Activated T-cell treated with anti-CD3 and anti-CD28 coated beads for 48 hours (primary cell): ENCODE measurements at regions not wholly inside any gene's neighbourhood (a gene's known extent, or its start where the extent isn't known, plus 50 kb on each side); places are given as distances from the start of the nearest gene placed in this dataset.

Experiments
- DNase-seq: peaks from one replicate; pipeline ENCODE4 v3.0.0-alpha.2; 2020; ENCODE audit warnings: low read depth

DNA sequence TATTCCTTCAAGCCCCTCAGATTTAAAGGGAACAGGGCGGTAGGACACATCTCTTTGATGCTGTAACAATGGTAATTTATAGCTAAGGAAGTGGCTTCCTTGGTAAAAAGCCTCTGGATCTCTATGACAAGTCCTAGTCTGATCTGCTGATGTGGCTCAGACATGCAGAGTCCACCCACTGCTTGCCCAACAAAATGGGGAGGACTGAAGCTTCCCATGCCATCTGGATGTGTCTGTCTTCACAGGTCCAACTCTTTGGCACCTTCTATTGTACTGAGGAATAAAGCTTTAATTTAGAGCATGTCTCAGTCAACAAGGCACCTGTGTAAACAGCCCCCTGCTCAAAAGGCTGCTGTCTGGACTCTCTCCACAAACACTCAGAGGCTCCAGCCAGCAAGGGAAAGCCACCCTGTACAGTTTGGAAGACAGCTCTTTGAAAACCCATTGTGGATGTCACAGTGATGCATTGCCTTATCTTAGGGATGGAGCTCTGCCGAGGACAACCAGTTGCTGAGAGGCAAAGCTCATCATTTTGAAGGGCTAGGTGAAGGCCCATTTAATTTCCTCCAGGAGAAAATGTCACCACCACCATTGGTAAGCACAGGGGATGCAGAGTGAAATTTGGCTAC lies 348.6 kb upstream of the GRM7 start:
- no peak for DNase-seq

DNA sequence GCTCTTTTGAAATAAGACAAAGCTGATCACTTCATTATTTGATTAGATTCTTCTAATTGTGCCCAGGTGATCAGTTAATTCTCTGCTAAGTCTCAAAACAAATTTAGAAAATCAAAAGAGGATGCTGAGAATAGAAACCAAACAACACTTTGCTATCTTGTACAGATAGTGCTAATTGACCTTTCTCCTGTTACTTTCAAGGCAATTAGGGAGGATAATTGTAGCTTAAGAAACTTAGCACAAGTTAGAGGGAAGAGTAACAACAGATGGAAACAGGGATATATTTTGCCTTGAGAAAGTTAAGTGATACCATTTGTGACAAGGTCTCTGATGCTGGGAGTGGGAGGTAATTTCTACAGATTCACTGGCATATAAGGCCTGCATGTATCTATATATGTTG lies 344.8 kb upstream of the GRM7 start:
- DNase-seq = no peak

DNA sequence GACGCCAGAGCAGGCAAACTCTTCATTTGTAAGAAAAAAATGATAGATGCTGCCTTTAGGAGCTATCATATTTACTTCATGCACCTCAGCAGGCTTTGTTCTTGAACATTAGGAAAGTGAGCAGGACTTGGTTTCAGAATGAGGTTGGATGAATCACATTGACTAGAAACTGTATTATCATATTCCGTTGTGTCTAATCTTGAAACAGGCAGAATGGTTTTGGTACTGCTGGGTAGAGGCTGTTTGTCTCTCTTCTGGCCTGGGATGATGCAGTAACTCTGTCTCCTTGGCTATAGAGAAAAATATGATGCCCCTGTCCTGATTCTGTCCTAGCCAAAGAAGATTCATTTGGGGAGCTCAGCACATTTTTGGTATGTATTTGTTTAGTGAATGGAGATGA lies 344.2 kb upstream of the GRM7 start:
- DNase-seq = no peak

DNA sequence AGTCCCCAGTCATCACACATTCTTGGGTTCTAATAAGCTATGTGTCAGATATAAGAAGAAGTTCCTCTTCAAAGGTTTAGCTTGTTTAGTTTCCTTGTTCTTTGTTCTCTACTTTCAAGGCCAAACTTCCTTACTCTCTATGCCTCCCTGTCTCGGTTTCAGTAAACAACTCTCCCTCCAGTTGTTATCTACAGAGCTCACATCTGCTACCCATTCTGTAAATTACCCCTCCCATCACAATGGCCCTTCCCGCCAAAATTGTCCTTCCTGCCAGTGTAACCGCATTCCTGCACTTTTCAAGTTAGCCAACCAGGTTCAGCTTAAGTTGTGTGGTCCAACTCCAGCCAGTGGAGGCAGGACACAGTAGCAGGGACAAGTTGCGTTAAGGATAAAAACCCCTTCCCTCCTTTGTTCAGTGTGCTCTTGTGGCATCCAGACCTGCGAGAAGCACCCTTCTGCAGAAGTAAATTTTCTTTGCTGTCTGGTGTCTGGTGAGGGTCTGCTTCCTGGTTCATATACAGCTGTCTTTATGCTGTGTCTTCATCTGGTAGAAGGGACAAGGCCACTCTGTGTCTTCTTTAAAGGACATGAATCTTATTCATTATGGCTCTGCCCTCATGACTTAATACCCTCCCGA lies 342.1 kb upstream of the GRM7 start:
- DNase-seq = no peak

DNA sequence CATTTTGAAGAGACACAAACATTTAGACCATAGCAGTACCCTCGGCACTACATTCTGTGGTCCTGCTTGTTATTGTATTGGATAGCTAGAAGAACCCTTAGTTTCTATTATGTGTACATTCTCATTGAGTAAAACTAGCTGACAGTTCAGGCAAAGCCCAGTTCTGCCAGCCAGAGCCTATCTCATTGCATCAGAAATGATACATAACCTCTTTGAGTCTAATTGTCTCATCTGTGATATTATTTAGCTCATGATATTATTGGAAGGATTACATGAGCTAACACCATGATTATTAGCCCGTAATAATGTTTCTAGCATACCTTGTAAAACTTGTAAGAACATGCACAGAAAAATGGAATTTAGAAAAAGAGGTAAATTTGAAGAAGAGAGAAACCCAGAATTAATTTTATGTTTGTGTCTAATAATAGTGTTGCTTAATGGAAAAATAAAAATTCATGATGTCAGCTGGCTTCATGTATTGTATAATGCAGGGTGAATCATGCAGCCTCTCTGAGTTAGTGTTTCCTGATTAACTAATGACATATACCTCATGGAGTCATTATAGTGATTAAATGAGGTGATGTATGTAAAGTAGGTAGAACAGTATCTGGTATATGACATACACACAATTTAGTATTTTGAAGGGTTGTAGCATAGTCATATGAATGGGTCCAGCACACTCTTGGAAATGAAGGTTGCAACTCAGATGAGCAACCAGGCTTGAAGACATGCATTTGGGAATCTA lies 339.4 kb upstream of the GRM7 start:
- DNase-seq = no peak

DNA sequence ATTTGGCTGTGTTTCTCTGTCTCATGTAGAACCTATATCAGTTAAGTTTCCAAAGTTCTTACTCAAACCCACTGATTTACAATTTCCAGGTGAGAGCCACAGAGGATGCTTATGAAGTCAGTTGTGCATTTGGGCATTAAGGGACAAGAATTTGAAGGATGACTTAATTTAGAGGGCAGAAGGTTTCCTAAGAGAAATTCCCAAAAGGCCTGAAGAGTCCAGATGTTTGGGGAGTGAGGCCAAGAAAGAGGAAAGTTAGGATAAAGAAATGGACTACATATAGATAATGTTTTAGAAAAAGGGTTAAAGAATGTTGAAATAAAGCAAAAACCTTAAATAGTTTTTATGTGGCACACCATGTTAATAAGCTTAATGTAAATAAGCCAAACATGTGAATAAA lies 338.7 kb upstream of the GRM7 start:
- DNase-seq = no peak

DNA sequence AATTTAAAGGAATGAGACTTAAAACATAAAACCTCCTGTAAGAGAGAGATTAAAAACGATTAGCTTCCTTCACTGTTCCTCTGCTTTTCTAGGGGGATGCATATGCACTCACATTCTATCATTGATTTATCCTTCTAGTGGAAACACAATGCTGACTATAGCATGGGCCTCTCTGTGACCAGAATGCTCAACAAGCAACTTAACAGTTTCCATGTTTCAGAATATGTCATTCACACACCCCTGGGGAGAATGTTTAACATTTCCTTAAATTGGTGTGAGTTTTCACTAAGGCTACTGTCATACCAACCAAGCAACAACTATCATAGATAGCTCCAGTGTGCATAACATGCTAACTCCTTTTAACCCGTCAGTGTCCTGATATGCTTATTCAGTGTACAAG lies 337.9 kb upstream of the GRM7 start:
- DNase-seq = no peak

DNA sequence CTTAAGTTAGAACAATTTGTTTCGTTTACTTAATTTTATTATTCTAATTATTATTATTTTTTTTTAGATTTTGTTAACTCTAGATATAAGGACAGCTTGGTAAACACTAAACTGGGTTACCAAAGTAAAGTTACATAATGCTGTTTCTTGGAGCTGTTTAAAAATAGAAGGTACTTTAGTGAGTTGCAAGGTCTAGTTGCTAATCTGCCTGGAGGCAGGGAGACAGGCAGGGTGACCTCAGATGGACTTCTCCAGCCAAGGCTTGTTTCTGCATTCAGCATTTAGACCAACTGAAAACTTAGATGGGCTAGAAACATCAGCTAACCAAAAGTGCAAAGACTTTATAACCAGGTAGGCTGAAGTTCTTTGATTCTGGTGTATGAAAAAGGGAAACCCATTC lies 336.4 kb upstream of the GRM7 start:
- no peak for DNase-seq

DNA sequence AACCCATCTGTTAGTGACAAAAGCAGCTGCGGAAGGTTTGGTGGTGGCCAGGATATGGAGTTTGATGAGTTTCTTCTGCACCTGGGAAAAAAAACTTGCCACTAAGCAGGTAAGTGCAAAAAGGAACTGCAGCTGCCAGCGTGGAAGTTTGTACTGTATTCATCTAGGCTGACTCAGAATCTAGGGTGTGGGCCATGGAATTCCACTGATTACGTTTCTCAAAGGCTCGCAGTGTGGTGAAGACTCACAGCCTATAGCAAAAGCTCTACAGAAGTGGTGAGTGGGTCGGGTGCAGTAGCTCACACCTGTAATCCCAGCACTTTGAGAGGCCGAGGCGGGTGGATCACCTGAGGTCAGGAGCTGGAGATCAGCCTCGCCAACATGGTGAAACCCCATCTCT lies 334.6 kb upstream of the GRM7 start:
- DNase-seq = no peak

DNA sequence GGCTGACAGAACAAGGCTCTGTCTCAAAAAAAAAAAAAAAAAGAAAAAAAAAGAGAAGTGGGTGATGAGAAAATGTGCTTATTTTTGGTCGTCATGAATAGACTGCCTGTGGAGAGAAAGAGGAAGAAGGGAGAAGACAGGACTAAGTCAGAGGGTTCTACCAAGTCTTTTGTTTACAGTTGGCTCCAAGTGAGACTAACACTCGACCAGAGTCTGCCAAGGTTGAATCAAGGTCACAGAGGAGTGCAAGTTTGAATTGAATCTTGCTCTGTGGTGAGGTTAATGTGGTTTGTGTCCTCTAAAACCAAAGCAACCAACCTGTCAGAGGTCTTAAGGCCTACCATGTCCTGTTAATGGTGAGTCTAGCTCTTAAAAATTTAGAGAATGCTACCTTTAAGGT lies 334.1 kb upstream of the GRM7 start:
- DNase-seq = no peak

DNA sequence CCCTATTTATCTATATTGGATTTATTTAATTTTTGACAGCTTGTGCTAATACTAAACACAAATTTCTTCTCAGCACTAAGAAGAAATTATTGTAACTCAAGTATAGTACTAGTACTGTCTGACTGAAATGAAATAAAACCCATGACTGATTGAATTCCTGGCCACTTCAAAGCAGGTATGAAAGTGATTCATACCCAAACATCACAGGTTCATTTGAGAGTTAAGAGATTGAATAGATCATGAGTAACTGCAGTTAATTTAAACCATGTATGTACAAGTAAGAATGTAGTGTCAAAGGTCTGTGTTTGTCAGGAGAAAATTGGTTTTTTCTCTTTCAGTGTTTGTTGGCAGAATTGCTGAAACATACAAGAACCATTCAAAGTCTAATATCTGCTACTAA lies 332.0 kb upstream of the GRM7 start:
- DNase-seq = no peak

DNA sequence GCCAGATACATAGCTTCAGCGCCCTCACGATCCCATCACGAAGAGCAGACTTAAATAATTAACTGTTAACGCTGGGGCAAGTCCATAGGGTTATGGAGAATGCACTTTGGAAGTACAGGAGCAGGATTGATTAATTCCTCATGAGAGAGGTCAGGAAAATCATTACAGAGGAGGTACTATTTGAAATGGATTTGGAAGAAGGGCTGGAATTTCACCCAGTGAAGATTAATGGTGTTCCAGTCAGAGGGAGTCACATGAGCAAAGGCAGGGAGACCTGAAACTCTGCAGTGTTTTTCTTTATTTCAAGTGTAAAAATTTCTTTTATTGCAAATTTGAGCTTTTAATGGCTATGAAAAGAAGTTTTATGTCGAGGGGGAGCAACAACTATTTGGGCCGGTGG lies 329.8 kb upstream of the GRM7 start:
- no peak for DNase-seq

DNA sequence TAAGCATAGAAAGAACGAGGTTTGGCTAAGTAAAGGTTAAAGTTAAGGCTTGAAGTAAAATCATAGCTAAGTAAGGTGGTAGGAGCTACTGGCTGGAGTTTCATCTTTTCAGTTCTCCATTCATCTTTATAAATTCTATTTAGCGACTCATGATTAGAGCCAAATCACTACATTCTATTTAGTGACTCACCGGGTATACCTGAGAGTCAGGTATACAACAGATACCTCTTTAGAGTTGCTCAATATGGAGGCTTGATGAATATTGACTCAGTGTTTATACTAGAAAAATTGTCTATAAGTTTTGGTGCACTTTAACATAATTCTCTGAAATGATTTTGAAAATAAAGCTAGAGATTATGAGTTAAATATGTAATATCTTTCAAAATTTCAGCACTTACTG lies 328.8 kb upstream of the GRM7 start:
- DNase-seq = no peak

DNA sequence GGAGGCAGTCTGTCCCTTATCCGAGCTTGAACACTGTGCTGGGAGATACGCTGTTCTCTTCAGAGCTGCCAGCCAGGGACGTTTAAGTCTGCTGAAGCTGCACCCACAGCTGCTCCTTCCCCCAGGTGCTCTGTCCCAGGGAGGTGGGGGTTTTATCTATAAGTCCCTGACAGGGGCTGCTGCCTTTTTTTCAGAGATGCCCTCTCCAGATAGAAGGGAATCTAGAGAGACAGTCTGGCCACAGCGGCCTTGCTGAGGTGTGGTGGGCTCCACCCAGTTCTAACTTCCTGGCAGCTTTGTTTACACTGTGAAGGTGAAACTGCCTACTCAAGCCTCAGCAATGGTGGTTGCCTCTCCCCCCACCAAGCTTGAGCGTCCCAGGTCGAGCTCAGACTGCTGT lies 319.9 kb upstream of the GRM7 start:
- no peak for DNase-seq

DNA sequence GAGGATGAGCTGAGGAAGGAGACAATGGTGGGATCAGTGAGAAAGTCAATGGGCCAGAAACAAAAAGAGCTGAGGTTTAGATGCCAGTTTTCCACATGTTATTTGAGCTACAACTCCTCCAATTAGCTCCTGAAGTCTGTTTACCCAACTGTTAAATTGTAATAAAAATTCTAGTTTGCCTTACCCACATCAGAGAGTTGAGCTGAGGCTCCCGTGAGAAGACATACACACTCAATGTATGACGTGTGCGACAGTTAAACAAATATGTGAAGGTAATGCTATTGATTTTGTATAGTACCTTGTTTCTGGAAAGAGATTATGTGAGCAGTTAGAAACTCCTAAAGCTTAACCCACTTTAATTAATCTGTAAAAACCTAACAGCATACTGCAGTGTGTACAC lies 318.1 kb upstream of the GRM7 start:
- no peak for DNase-seq

DNA sequence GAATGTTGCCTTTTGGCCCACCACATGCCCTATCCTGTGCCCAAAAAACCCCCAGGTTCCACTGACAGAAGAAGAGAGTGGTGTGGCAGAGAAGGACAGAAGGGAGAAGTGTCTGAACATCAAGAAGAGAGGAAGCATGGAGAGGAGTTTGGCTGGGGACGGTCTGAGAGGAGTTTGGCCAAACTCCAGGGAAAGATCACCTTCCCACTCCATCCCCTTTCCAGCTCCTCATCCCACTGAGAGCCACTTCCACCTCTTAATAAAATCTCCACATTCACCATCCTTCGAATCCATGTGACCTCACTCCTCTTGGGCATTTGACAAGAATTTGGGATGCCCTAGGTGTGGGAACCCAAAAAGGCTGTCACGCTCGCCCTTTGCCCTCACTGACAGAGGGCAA lies 311.6 kb upstream of the GRM7 start:
- DNase-seq = no peak

DNA sequence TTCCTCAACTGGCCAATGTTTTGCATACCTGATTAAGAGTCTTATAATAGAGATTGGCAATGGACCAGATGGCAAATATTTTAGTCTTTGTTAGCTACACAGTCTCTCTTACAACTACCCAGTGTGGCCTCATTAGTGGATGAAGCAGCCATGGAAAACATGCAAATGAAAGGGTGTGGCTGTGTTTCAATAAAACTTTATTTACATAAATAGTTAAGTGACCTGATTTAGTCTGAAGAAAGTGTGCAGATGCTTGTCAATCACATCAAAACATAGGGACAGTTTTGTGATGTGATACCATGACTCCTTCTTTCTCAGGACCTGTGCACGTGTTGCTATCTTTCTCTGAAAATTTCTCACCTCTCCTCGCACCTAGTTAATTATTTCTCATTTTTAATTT lies 309.8 kb upstream of the GRM7 start:
- DNase-seq = no peak

DNA sequence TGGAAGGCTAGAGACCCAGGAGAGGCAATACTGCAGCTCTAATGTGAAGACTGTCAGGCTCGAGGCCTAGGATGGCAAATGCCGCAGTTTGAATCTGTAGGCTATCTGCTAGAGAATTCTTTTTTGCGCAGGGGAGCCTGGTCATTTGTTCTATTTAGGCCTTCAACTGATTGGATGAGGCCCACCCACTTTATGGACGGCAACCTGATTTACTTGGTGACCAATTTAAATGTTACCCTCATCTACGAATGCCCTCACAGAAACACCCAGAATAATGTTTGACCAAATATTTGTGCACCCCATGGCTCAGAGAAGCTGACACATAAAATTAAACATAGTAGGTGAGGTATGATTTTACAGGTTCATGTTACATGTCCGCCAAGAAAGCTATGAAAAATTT lies 300.7 kb upstream of the GRM7 start:
- no peak for DNase-seq

DNA sequence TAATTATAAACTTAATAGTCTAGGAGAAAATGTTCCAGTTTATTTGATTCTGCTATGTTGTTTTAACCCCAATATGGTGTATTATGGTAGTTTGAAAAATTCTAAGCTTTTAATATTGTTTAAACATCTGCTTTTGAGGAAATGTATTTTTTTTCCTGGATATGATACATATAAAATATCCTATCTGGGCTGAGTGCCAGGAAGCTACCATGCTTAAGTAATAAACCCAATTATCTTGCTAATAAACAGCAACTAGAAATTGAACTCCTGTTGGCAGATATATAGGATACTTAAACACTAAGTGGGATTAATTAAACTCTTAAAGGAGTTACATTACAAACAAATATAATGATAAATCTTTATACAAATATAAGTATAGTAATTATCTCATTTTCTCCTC lies 293.7 kb upstream of the GRM7 start:
- no peak for DNase-seq

DNA sequence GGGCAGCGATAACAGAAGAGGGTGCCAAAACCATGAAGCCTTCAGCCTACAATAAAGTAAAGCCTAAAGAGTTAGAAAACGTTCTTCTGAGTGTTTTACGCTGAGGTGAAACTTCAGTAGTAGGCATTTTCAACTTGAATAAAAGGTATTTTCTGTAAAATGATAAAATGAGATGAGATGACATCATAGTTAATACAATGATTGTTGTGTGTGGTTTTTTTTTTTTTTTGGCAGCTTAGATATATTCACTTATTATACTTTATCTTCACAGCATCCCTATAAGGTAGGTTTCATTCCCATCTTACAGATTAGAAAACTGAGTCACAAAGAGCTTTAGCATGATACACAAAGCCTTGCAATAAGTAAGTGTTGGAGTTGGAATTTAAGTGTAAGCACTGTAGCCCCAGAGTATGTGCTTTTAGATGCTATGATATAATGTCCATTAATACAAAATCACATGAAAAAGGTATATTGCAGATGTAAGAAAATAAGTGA lies 291.9 kb upstream of the GRM7 start:
- DNase-seq = no peak

DNA sequence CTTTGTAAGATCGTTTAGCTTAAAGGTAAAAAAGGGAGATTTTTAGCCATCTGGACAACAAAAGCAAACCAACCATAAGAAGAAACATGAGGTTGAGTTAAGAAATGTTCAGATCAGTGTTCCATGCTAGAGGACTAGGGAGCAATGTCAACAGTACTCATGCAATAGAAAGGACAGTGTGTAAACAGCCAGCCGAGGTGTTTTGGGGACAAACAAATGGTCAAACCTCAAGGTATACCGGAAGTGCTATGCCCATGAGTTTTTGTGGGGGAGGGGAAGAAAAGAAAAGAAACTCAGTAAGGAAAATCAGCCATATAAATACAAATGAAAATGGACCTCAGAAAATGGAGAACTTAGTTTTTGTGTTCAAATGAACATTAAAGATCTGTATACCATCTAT lies 289.5 kb upstream of the GRM7 start:
- no peak for DNase-seq

DNA sequence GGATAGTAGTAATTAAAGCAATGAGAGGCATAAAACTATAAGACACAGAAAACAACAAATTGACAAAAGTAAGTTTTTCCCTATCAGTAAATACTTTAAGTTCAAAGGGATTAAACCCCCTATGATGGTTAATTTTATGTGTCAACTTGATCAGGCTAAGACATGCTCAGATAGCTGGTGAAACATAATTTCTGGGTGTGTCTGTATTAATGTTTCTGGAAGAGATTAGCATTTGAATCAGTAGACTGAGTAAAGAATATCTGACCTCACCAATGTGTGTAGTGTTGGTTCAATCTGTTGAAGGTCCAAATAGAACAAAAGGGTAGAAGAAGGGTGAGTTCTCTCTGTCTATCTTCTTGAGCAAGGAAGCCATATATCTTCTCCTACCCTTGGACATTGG lies 283.3 kb upstream of the GRM7 start:
- no peak for DNase-seq

DNA sequence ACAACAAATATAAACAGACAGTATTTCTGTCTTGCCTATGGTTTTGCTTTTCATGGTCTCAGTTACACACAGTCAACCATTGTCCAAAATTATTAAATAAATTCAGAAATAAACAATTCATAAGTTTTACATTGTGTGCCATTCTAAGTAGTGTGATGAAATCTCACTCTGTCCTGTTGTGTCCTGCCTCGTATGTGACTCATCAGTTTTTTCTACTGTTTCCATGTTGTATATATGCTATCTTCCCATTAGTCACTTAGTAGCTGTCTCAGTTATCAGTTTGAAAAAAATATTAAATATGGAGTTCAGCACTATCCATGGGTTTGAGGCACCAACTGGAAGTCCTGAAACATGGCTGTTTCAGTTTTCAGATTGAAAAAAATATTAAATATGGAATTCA lies 282.4 kb upstream of the GRM7 start:
- DNase-seq = no peak

DNA sequence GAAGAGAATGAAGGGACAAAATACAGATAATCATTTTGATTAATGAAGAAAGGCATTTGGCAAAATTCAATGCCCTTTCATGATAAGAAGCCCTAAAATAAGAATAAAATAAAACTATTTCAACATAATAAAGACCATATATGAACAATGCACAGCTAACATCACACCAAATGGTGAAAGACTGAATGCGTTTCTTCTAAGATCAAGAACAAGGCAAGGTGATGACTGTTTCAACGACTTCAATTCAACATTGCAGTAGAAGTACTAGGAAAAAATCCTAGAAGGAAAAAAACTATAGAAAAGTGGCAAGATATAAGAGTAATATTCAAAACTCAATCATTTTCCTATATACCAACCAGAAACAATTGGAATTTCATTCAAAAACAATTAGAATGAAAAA lies 280.1 kb upstream of the GRM7 start:
- DNase-seq = no peak
